ENCODE measurements at regions not wholly inside any gene's neighbourhood (a gene's known extent, or its start where the extent isn't known, plus 50 kb on each side); places are given as distances from the start of the nearest gene placed in this dataset.

- TF ChIP-seq, protein P1, sequence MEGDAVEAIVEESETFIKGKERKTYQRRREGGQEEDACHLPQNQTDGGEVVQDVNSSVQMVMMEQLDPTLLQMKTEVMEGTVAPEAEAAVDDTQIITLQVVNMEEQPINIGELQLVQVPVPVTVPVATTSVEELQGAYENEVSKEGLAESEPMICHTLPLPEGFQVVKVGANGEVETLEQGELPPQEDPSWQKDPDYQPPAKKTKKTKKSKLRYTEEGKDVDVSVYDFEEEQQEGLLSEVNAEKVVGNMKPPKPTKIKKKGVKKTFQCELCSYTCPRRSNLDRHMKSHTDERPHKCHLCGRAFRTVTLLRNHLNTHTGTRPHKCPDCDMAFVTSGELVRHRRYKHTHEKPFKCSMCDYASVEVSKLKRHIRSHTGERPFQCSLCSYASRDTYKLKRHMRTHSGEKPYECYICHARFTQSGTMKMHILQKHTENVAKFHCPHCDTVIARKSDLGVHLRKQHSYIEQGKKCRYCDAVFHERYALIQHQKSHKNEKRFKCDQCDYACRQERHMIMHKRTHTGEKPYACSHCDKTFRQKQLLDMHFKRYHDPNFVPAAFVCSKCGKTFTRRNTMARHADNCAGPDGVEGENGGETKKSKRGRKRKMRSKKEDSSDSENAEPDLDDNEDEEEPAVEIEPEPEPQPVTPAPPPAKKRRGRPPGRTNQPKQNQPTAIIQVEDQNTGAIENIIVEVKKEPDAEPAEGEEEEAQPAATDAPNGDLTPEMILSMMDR (conservative IDR thresholded peaks at IDR 0.05; ENCODE audit: low read length), result no peak
- TF ChIP-seq EZH2phosphoT487 (IDR thresholded peaks at IDR 0.05; ENCODE audit: borderline replicate concordance, low read depth, low read length), result no peak
Measured at GRCh38 chr5:93868851-93869250, 127.5 kb upstream of the POU5F2 start.
